HG03460 (cell line): ENCODE measurements at regions not wholly inside any gene's neighbourhood (a gene's known extent, or its start where the extent isn't known, plus 50 kb on each side); places are given as distances from the start of the nearest gene placed in this dataset.

Experiments
- ATAC-seq: cut with Tn5 transposase; IDR thresholded peaks from one replicate; pipeline ENCODE4 v1.9.1; 2021; ENCODE audit not compliant: unreplicated experiment

DNA sequence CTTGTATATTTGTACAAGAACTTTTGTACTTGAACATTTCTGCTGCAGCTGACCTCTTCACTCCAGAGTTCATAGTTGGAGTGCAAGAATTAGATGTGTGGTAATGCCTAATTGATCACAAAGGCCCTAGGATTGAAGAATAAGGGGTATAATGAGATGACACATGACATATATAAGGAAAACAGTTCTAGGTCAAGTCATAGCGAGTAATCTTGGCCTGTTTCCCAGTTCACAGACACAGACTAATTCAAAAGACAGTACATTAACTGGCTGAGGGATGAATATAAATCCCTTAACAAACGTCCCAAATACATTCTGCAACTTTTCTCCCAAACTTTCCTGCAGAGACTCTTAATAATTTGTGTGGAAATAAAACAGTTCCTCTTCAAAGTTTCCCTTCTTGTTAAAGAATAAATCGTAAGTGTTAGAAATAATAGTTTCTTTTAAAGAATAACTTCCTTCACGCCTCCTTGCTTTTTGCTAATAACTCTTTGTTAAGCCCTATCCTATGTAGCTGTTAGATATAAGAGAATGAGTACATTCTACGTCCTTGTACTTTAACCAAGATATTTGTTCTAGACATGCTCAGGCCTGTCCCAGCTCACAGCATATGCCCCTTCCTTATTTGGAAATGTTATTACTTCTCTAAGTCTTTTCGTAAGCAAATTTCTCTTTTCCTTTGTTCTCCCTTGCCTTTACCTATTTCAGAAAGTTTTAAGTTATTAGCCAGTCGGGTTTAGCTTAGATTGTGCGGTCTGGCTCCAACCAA, 556.4 kb upstream of the CTNND2 start:
- ATAC-seq, result no peak

DNA sequence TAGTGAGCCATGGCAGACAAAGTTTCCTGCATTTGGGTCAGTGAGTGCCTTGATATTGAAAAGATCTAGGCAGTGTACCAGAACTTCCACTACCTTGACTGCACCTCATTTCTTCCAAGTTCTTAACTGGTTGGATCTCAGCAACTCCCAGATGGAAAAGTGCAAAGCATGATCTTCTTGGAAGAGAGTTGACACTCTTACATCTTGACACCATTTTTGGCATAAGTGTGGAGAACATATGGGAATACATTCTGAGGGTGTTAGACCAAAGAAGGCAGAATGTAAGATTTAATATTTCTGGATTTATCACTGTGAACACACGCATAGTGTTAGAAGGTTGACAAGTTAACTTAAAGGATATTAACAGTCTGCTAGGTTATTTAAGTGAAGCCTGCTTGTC, 555.1 kb upstream of the CTNND2 start:
- ATAC-seq, result no peak

DNA sequence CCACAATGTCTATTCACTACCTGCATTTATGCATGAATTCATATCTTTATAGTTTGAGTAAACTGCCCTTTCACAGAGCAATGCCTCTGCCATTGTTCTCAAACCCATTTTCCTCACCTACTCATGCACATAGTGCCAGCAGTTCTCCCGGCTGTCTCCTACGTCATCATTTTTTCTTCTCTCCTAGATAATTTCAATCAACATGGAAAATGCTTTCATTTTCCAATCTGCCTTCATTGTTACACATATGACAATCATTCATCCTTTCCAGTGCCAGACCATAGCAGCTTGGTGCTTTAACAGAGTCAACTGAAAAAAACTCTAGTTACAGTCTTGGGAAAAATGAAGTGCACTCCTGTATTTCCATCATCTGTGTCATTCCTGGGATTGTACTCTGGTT, 514.8 kb upstream of the CTNND2 start:
- no peak for ATAC-seq

DNA sequence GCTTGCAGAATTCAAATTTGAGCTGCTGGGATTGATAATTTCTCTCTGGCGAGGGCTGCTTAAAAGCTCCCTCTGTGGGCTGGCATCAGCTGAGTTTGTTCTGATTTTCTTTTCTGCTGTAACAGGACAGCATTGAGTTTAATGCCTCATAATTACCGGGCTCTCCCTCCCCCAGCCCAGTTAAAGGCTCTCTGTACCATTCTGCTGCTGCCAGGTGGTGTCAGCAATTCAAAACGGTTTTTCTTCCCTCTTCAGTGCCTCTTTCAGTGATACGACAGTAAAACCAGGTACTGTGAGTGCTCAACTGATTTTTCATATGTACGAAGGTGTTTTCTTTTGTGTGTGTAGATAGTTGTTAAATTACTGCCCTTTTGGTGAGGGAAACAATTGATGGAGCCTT, 509.3 kb upstream of the CTNND2 start:
- no peak for ATAC-seq

DNA sequence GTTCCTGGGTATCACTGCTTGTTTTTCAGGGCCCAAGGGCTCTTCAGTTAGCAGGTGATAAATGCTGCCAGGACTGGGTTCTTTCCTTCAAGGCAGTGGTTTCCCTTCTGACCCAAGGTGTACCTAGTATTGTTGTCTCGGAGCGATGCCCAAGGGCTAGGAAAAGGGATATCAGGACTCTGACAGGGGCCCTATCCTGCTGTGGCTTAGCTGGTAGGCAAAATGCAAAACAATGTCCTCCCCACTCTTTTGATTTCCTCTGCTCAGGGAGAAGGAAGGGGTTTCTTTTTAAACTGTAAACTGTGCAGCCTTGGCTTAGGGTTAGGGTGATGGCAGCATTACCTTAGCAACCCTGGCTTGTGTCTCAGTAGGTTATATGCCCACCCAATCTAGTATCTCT, 508.8 kb upstream of the CTNND2 start:
- ATAC-seq, result no peak

DNA sequence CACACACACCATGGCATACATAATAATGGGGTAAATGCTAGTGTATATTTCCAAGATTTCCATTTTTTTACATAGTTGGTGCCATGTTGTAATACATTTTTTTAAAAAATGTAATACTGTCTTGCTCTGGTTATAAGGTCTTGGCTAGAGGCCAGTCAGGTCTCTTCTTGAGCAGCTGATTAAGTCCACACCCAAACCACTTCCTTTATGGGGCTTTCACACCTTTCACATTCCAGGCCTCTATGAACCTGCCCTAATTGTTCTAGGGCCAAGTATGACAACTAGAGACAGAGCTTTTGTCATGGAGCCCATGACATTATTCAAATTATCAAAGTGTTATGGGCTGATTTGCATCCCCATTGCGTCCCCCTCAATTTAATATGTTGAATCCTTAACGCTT, 495.6 kb upstream of the CTNND2 start:
- ATAC-seq, result no peak

DNA sequence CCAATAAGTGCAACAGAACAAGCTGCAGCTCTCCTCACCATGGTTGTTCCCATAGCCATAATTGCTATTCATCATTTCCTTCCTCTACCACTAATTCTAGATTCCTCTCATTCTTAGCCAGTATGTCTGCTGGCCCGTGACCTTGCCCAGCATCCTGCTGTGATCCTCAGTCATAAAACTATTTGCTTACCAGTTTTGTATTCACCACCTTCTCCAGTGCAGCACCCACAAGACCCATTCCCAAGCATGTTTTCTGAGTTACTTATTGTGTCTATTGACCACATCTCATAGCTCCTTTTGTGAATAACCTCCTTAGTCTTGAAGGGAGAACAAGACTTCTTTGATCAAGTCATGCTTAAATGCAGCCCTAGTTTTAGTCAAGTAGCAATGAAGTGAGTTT, 488.0 kb upstream of the CTNND2 start:
- no peak for ATAC-seq

DNA sequence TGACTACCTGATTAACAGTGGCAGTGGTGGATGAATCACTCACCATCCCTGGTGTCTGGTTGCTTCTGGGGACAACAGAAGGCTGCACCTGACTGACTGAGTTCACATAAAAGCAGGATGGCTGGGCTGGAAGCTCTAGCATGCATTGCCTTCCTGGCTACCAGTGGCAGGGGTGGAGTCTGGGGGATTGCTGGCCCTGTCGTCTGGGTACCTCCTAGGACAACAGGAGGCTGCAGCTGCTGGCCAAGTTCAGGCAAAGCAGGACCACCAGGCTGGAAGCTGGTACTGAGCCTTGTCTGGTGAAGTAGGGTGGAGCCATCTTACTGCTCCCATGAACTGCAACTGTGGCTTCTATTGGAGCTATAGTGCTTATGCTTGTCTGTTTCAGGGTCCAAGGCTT, 480.8 kb upstream of the CTNND2 start:
- ATAC-seq, result no peak

DNA sequence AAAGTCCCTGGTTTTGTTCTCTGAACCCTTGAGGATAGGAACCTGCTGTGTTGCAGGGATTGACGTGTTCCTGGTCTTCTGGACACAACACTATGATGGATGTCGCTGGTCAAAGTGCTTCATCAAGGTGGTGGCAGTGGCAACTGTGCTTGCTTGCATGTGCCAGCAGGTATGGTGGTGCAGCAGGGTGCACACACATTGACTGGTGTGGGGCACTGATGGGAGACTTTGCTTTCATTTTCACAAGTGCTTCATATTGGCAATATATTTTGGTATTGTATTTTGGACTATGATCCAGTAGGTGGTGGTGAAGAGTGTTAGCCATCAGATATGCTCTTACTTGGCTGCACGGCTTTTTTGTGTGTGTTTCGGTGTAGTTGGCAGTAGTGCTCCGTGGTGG, 479.8 kb upstream of the CTNND2 start:
- ATAC-seq, result no peak

DNA sequence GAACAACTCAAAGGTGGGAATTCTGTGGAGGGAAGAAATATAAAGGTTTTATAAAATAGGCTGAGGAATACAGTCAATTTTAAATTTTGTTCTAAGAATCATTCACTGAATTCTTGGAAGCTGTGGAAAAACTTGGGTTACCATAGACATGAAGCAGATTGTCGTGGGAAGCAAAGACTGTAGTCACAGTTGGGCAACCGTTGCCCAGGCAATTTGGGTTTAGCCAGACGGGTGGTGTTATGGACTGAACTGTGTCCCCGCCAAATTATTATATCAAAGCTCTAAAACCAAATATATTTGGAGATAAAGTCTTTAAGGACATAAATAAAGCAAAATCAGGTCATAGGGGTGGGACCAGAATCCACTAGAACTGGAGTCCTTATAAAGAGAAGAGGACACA, 463.7 kb upstream of the CTNND2 start:
- ATAC-seq, result no peak

DNA sequence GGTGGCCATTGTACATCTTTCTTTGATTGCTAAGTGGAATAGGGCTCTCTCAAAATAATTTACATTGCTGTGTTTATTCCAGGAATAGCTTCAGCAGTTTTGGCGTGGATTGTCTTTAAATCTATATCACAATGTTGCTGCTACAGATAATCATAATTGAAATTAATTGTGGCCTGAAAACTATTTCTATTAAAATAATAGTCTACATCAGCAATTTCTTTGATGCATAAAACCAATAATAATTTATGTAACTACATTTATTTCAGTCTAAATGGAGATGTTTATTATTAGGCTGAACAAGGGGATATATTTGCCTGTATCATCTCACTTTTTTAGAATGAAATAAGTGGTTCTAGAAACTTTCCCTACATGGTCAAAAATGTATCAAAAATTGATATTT, 456.0 kb upstream of the CTNND2 start:
- no peak for ATAC-seq

DNA sequence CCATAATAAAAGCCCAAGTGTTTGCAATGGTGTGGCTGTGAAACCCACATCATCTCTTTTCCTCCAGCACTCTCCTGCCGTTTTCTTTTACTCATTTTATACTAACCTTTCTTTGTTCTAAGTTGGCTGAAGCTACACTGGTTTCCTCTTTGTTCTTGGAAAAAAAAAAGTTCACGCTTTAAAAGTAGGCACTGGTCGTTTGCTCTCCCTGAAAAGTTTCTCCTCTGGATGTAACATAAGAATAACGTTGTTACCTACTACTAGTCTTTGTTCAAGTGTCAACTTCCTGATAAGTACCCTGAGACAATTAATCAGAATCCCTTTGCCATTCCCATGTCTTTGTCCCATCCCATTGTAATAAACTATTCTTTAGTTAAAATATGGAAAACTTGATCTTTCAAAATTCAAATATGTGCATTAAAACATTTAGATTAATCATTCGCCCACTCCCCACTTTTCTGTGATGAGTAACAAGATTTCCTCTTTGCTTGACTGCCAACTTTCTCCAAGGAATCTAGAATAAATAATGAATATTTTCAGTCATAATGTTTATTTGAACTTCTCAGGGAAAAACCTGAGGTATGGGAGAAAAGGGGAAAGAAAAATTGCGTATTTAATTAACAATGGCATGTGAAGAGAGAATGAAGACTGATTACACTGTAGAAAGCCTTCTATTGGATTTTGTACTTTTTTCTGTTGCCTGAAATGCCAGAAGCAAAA, 454.3 kb upstream of the CTNND2 start:
- no peak for ATAC-seq

DNA sequence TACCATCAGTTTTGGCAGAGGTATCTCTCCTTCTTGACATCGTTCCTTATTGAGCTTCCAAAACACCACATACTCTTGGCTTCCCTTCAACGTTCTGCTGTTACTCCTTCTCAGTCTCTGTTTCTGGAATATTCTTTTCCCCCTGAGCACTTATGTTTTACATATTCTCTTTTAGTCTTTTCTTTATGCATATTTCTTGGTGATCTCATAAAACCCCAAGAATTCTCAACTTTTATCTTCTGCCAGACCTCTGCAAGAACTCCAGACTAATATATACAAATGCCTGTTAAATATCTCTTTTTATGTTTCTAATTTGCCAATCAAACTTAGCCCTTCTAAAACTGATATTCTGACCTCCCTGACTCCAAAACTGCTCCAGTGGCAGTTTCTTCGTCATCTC, 453.4 kb upstream of the CTNND2 start:
- ATAC-seq, result no peak

DNA sequence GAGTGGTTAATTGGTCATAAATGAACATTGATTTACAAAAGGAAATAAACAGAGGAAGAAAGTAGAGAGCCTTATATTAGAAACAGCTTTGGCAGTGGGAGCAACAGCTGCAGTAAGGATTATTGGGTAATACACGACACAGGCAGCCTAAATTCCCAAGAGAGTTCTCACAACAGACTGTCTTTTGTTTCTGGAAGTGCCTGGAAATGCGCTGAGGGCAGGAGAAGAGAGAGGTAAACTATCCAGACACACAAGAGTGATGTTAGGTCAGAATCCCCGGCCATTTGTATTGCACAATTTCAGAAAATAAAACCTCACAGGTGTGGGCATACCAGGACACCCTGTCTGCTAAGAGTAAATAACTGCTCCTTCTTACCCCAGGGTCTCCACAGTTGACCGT, 450.4 kb upstream of the CTNND2 start:
- no peak for ATAC-seq

DNA sequence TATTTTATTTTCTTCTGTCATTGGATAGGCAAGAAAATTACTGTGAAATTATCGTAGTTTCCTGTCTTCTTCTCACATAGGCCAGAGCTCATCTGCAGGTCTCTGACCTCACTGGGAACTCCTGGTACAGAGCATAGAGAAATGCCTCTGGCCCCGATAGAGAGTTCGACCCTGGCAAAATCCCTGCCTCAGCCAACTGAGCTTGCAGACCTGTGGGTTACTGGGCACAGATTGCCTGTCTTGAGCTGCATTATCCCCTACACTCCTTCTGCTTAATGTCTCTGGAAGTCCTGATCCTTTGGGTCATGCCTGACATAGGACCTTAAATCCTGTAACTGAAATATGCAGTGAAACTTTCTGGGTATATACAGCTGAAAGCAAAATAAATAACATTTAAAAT, 439.3 kb upstream of the CTNND2 start:
- ATAC-seq, result no peak

DNA sequence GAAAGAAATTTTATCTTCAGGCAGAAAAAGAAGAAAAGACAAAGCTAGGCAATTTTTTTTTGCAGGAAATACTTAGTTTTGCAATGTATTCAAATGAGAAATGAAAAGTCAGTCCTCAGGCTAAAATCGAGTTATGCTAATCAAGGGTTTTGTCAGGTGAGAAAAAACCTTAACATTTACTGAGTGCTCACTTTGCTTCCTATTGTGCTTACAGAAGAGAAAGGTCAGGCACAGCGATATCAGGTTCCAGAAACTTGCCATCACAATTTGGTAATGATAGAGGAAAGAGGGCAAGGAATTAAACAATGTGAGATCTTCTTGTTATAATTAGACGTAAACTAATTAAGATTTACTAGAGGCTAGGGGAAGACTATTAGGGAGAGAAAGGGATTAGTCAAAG, 431.7 kb upstream of the CTNND2 start:
- no peak for ATAC-seq

DNA sequence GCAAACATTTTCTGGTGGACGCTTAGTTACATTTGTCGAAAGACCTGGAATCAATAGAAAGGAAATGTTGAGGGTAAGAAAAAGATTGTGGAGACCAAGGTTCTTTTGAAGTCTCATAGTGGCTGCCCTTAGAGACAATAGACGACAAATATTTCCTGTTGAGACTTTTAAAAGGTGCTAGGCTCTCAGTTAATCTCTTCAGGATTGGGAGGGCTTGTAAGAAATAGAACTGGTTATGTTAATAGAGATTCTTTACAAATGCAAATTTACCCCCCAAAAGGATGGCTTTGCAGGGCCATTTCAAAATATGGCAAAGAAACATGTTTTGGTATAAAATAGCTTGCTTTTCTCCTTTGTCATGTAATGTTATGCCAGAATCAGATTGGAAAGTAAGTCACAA, 428.2 kb upstream of the CTNND2 start:
- no peak for ATAC-seq

DNA sequence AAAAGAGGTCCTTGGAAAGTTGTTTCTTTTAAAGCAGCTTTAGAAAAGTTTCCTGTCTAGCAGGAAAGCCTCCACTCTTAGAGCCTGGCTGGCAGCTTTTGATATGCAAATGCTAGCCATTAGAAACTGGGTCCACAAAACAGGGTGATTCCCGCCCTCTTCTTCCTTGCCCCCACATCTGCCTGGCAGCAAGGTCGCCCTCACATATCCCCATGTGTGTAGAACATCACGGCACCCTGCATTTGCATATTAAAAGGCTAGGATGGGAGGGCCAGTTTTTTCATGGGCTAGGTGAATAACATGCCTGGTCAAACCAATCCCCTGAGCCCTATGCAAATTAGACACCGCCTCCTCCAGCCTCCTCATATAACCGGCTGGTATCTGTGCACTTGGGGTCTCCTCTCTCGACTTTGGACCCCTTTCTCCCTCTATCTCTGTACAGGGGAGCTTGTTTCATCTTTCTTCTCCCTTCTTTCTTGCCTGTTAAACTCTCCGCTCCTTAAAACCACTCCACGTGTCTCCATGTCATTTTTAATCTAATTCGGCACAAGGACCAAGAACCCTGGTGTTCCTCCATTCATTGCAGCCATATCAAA, 426.8 kb upstream of the CTNND2 start:
- ATAC-seq, result no peak

DNA sequence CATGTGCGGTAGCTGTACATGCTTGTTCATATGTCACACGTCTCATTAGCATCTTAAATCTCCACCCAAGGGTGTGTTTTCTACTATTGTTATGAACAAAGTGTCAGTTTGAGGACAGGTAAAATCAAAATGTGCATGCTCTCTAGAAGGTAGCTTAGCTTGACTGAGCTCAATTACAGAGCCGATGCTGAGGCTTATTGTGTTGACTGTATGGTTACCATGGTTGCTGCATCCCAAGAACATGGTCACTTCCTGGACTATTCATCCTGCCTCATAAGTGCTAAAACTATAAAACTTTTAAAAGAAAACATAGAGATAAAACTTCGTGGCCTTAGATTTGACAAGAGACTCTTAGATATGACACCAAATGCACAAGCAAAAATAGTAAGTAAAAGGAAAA, 426.1 kb upstream of the CTNND2 start:
- ATAC-seq, result no peak

DNA sequence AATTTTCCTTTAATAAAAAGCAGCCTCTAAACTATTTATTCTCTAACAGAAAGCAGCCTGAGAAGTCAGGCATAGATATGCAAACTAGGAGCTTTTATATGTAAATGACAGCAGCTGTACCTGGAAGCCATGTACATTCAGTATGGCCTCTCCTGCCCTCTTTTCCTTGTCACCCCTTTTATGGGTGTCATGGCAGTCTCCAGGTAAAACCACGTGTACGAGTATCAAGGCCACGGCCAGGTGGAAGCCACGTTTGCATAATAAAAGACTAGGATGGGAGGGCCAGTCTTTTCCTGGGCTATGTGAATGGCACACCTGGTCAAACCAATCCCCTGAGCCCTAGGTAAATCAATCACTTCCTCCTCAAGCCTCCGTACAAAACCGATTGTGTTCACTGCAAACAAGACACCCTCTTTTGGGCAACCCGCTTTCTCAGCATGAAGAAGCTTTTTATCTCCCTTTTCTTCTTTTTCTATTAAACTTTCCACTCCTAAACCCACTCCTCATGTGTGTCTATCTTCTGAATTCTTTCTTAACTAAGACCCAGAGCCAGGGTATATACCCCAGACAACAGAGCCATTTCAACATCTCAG, 419.5 kb upstream of the CTNND2 start:
- ATAC-seq, result no peak

DNA sequence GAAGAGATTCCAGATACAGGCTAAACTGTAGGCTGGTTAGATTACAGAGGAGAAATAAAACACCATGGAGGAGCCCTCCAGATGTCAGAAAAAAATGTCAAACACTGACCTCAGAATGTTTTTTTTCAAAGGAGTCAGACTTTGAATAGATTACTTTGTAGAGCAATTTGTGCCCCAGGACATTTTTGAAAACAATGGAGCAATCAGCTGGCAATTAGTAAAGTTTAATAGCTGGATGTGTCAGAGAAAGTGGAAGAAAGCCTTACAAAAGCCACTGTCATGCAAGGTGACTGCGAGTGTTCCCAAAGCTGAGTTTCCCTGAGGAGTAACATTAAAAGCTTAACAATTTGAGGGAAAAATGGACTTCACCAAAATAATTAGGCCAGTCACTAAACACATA, 417.8 kb upstream of the CTNND2 start:
- ATAC-seq, result no peak

DNA sequence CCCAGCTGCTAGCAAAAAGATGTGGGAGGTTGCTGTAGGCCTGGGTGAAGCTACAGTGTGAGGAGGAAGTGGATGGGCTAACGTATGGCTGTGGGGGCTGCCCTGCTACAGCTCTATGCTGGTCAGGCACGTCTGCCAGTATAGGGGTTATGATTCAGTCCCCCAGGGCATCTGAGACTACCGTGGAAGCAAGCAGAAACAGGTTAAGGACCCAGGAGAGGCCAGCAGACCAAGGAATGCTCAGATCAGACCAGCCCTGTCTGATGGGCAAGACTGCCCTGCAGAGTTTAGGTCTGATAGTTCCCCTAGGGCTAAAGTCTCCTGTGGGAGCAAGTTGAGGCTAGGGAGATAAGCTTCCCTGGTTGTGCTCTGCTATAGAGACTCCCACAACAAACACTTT, 416.1 kb upstream of the CTNND2 start:
- no peak for ATAC-seq
